A673 (cell line): ENCODE measurements at regions not wholly inside any gene's neighbourhood (a gene's known extent, or its start where the extent isn't known, plus 50 kb on each side); places are given as distances from the start of the nearest gene placed in this dataset.

Experiments used
- BruUV-seq: library from RNA; stranded (reverse); fragments of 400-500 nt; replicated peaks from 2 replicates; lab custom pipeline; 2021; lab: Mats Ljungman, UMichigan
- CTCF ChIA-PET: fragments of 300-600 bp; sonication (Branson Sonifier 250); formaldehyde crosslinking; loops from one replicate; lab custom pipeline; 2022; ENCODE audit warnings: antibody characterized with exemption; lab: Charles Lee
- POLR2A ChIA-PET: fragments of 300-600 bp; sonication (Branson Sonifier 250); formaldehyde crosslinking; loops from one replicate; lab custom pipeline; 2022; ENCODE audit warnings: antibody characterized with exemption; ENCODE audit not compliant: low non-redundant PET; lab: Charles Lee
- DNase-seq: peaks from one replicate; pipeline ENCODE4 v3.0.0-alpha.2; 2015; ENCODE audit warnings: low spot score
- H3K27ac ChIP-seq: fragments of 200-600 bp; sonication (generic); 2 replicates; pipeline ENCODE4 v1.5.1; 2016; ENCODE audit warnings: mixed run types, low read depth, mild to moderate bottlenecking, mixed read lengths, antibody characterized with exemption, low read length; ENCODE audit not compliant: poor library complexity, severe bottlenecking
- H3K27me3 ChIP-seq: fragments of 200-600 bp; sonication (generic); replicated peaks from 2 replicates; pipeline ENCODE4 v1.6.1; 2017; ENCODE audit warnings: mixed run types, low read depth, mild to moderate bottlenecking, mixed read lengths, antibody characterized with exemption, low read length; ENCODE audit not compliant: insufficient read depth, poor library complexity
- H3K36me3 ChIP-seq: fragments of 200-600 bp; sonication (generic); 2 replicates; pipeline ENCODE4 v1.6.1; 2016; ENCODE audit warnings: mixed run types, mild to moderate bottlenecking, mixed read lengths, antibody characterized with exemption, low read length; ENCODE audit not compliant: insufficient read depth, poor library complexity, severe bottlenecking
- H3K4me1 ChIP-seq: fragments of 200-600 bp; sonication (generic); 2 replicates; pipeline ENCODE4 v1.6.1; 2017; ENCODE audit warnings: mixed run types, mild to moderate bottlenecking, mixed read lengths, antibody characterized with exemption, low read length; ENCODE audit not compliant: insufficient read depth, poor library complexity, severe bottlenecking
- H3K4me3 ChIP-seq: fragments of 200-600 bp; sonication (generic); 2 replicates; pipeline ENCODE4 v1.5.1; 2016; ENCODE audit warnings: low read depth, mixed run types, mild to moderate bottlenecking, mixed read lengths, low read length; ENCODE audit not compliant: poor library complexity, severe bottlenecking
- H3K9me3 ChIP-seq: fragments of 200-600 bp; sonication (generic); 2 replicates; pipeline ENCODE4 v1.6.1; 2016; ENCODE audit warnings: mixed run types, low read depth, mild to moderate bottlenecking, mixed read lengths, antibody characterized with exemption, low read length; ENCODE audit not compliant: poor library complexity, severe bottlenecking
- CTCF ChIP-seq: fragments of 300-800, 200-600 bp; sonication (generic); conservative IDR thresholded peaks from 2 replicates; pipeline ENCODE4 v1.5.1; 2017; ENCODE audit warnings: low read depth, mild to moderate bottlenecking, antibody characterized with exemption, low read length, moderate library complexity, mixed read lengths
- EZH2 ChIP-seq: fragments of 200-600 bp; sonication (generic); IDR thresholded peaks from 2 replicates; pipeline ENCODE4 v1.6.1; 2017; ENCODE audit warnings: borderline replicate concordance, low read depth, mild to moderate bottlenecking, mixed read lengths, antibody characterized with exemption, low read length; ENCODE audit not compliant: poor library complexity, severe bottlenecking
- intact Hi-C: fragments of 100-400 bp; cut with micrococcal nuclease; formaldehyde crosslinking; loops from one replicate; pipeline ENCODE4 v1.10.0; 2022; ENCODE audit not compliant: unreplicated experiment

- Histone ChIP-seq H3K36me3 (no peaks in the 10 kb centered on the region), H3K4me1 (peaks cover 7% of the 10 kb centered on the region), H3K4me3 (no peak overlapping the region), H3K27ac (no peak overlapping the region), H3K27me3 (no peaks in the 10 kb centered on the region), H3K9me3 (no peaks in the 10 kb centered on the region)
- intact Hi-C loops: loop anchor here (1.0 to 5.0 kb wide), 2 partner anchors 1023 to 1089 kb away; no protein-coding TSS in a partner anchor
- TF ChIP-seq CTCF (peak; percentile 86), EZH2 (no peak)
- CTCF ChIA-PET: interaction anchor here (2.4 kb wide), 1 partner anchor 1089 kb away, joined by 10 read pairs; the partner anchor contains the start of gene BASP1
- POLR2A ChIA-PET: no interaction called here
- no TSS peak for BruUV-seq
- DNase-seq: peak; percentile 65
Measured at GRCh38 chr5:18305288-18305924, 671.1 kb downstream of the TAF11L14 start.

DNA sequence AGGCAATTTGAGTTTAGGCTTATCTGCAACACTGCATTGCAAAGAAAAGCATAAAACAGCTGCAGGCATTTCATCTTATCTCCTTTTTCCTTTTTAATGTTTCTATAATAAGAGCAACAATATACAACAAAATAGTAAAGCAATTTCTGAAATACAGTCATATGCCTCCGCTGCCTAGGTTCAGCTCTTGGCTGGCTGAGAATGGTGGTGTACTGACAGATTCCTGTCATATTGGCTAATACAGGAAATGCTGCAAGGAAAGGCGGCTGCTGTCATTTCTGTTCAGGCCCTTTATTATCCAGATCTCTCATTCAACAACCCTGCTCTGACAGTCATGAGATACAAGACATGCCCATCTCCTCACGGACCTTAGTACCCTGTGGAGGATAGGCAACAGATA lies 677.0 kb downstream of the TAF11L14 start:
- ChIA-PET POLR2A (no interaction called here), CTCF (interaction anchor here (1.0 kb wide), 1 partner anchor 1095 kb away, joined by 3 read pairs; no protein-coding TSS in a partner anchor)
- Histone ChIP-seq H3K9me3 (no peaks in the 10 kb centered on the region), H3K27ac (no peak overlapping the region), H3K4me1 (peaks cover 11% of the 10 kb centered on the region), H3K36me3 (no peaks in the 10 kb centered on the region), H3K27me3 (no peaks in the 10 kb centered on the region), H3K4me3 (no peak overlapping the region)
- DNase-seq: peak; percentile 20
- TF ChIP-seq CTCF: no peak
- TF ChIP-seq EZH2: no peak
- intact Hi-C loops: no loop called here
- no TSS peak for BruUV-seq

DNA sequence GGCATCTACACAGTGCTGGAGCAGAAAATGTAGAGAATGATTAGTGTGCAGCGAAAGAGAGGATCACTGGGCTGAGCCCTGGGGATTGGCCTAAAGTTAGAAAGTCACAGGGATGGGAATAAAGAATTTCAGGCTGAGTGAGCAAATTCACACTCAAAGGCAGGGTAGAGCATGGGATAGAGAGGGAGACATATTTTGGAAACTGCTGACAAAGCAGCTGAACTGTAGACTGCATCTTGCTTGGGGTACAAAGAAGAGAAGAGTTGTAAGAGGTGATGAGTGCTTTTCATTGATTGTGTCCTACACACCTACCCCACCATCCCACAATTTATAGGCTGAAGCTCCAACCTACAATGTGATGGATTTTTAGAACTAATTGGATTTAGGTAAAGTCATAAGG lies 677.8 kb downstream of the TAF11L14 start:
- H3K27me3 ChIP-seq: no peaks in the 10 kb centered on the region
- H3K27ac ChIP-seq: no peak overlapping the region
- H3K36me3 ChIP-seq: no peaks in the 10 kb centered on the region
- TF ChIP-seq EZH2: no peak
- TF ChIP-seq CTCF: no peak
- no peaks in the 10 kb centered on the region for H3K9me3 ChIP-seq
- H3K4me3 ChIP-seq: no peak overlapping the region
- ChIA-PET CTCF (interaction anchor here (0.7 kb wide), 2 partner anchors 36 to 467 kb away, joined by 4 read pairs; no protein-coding TSS in a partner anchor), POLR2A (no interaction called here)
- peaks cover 11% of the 10 kb centered on the region for H3K4me1 ChIP-seq
- no TSS peak for BruUV-seq
- no peak for DNase-seq
- intact Hi-C loops: loop anchor here (2.0 kb wide), 1 partner anchor 1095 kb away; the partner anchor contains the start of gene BASP1
